Inferior parietal cortex (tissue), 1 donor: ENCODE measurements at regions not wholly inside any gene's neighbourhood (a gene's known extent, or its start where the extent isn't known, plus 50 kb on each side); places are given as distances from the start of the nearest gene placed in this dataset.
"Not testable (repeated sequence)": the region's sequence is repeated elsewhere in the genome, so short reads cannot be mapped to it uniquely, and the experiment has no call there.

Source experiments
- DNase-seq: peaks from one replicate; pipeline ENCODE4 v3.0.0-alpha.2; 2016; ENCODE audit errors: extremely low spot score

DNA sequence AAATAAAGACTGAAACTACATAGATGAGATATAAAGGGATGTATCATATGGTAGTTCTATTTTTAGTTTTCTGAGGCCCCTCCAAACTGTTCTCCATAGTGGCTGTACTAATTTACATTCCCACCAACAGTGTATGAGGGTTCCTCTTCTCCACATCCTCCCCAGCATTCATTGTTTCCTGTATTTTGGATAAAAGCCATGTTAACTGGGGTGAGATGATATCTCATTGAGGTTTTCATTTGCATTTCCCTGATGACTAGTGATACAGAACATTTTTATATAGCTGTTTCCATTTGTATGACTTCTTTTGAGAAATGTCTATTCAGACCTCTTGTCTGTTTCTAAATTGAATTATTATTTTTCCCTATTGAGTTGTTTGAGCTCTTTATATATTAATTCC lies 229.3 kb downstream of the RFPL4B start:
- no peak for DNase-seq

DNA sequence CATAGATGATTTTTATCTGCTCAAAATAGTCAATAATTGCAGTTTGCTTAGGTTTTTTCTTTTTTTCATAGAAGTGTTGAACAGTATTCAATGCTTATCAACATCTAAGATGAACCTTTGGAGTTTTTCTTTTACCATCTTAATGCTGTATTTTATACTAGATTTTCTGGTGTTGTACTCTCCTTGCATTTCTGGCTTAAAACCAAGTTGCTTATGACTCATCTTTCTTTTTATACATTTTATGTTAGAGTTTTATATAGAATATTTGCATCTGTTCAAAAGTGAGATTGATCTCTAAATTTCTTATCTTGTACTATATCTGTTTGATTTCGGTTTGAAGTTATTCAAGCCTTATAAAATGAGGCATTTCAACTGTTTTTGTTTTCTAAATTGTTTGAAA lies 232.5 kb downstream of the RFPL4B start:
- DNase-seq = peak; percentile 49

DNA sequence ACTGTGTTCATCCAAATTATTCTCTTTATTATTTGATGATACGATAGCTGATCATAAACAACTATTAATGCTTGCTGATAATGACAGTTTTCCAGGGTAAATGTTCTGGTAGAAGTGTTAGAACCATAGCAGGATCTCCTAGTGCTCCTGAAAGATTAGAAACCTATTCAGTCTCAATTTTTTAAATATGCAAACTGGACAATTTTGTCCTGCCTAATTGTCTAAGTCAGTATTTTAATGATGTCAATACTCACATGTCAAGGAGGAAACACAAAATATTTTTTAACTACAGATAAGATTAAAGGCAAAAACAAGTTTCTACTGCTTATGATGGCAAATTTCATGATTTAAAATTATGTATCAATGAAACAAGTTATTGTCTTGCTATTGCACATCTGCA lies 233.9 kb downstream of the RFPL4B start:
- no peak for DNase-seq

DNA sequence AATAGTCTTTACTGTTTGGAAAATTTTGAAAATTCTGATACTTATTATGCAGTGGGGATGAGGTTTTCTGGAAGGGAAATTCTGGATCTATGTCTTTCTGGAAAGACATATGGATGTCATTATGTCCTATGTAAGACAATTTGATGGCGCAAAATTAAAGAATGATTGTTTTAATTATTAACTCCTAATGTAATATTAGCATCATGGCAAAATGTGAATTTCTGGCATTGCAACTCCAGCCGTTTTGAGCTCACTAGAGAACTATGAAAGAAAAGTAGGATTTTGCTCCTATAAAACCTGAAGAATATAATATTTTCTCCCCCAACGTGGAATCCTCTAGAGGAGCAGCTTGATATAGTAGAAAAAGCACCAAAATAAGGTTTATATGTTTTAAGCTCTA lies 243.2 kb downstream of the RFPL4B start:
- no peak for DNase-seq

DNA sequence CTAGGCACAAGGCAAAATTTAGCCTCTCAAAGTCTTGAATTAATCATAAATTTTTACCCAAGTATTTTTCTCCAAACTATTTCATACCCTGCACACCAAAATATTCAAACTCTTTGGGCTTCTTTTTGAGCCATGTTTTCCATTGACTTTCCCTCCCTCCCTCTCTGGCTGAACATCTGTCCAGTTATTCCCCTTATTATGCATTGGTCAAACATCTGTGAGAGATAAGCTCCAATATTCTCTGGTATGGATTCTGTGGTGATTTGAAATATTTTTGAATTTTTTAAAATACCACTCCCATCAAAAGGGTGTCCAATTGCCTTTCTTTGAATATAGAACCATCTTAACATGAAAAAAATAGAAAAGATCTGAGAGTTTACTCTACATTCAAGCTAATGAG lies 244.2 kb downstream of the RFPL4B start:
- DNase-seq = no peak

DNA sequence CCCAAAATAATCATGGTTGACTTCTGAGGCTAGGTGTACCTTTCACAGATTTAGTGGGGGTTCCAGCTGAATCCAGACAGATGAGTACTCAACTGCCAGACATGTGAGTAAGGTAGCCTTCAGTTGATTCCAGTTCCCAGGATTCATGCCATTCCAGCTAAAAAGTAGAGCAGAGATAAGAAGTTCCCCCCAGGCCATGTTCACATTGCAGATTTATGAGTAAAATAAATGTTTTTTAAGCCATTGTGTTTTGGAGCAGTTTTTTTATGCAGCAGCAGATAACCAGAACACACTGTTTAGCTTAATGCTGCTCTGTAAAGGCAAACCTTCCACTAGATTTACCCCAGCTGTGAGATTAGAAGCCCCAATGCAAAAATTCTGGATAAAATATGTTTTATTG lies 245.0 kb downstream of the RFPL4B start:
- DNase-seq = no peak

DNA sequence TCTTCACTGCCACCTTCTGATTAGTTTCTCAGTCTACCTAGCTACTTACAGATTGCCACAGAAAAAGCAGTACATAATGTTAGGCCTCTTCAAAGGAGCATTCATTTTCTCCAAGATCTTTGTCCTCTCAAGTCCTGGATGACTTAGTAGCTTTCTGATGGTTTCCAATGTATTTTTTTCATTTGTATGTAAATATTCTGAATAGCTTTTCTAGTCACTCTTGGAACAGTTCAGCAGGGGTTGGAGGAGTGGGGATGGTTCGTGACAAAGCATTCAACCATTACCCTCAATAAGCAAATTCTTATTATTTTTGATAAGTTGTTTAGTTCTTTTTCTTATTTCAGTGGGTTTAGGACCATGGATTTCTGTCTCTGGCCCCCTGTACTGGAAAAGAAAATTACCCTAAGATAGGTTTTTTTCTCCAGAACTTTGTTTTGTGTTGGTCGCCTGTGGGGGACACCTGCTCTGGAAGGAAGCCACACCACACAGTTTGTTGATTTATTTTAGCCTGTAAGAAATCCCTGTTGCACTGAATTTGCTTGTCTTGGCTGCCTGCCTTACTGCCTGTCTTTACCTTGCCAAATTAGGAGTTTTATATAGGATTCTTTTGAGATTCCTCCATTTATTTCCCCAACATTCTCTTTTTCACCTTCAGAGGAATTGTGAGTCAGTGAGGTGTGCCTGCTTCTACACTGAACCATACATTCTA lies 247.9 kb downstream of the RFPL4B start:
- no peak for DNase-seq

DNA sequence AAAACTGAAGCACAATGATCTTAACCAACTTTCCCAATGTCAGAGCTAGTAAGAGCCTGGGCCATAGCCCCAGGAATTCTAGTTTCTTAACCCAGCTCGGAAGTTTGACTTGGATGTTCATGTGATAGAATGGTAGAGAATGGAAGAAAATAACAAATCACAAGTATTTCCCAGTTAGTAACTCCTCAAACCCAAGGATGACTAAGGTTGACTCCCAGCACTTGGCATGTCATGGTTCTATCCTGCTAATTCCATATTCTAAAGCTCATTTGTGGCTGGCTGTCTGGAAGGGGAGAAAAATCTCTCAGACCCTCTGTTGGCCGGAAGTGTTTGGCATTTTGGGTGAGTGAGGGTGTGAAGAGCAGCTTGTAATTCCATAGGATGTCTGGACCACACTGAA lies 248.7 kb downstream of the RFPL4B start:
- DNase-seq = no peak

DNA sequence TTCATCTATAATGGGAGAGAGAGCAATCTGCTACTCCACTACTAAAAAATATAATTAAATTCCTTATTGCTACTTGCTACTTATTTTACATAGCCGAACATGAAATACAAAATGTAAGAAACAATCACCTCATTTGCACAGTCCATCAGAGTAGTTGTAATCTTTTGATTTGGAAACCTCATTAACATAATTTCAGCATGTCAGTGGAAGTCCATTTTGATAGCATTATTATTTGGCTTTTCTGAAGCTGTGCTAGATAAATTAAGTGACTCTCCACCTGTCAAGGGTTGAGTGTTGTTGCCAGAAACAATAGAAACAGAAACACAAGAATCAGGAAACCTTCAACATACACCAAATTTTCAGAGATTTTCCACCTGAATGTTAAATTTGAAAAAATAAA lies 250.0 kb downstream of the RFPL4B start:
- DNase-seq = no peak

DNA sequence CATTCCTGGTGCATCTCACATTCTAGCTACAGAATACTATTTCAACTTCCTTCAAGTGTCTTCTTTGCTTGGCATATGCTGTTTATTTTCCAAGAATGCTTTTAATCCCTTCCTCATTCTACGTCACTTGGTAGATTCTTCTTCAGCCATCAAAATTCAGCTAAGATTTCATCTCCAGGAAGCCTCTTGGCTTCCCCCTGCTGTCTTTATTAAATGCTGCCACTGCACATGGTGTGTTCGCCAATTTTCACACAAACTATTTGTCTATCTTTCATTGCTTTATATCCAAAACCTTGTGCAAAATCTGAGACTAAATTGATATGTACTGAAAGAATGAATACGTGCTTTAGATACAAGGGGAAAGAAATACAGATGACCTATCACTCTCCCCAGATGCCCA lies 253.0 kb downstream of the RFPL4B start:
- no peak for DNase-seq

DNA sequence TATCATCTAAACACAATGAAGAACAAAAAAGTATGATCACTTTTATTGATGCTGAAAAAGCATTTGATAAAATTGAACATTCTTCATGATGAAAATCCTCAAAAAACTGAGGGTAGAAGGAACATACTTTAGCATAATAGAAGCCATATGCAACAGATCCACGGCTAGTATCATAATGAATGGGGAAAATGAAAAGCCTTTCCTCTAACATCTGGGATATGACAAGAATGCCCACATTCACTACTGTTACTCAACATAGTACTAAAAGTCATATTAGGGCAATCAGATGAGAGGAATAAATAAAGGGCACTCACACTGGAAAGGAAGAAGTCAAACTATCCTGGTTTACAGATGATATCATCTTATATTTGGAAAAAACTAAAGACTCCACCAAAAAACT lies 256.6 kb downstream of the RFPL4B start:
- no peak for DNase-seq

DNA sequence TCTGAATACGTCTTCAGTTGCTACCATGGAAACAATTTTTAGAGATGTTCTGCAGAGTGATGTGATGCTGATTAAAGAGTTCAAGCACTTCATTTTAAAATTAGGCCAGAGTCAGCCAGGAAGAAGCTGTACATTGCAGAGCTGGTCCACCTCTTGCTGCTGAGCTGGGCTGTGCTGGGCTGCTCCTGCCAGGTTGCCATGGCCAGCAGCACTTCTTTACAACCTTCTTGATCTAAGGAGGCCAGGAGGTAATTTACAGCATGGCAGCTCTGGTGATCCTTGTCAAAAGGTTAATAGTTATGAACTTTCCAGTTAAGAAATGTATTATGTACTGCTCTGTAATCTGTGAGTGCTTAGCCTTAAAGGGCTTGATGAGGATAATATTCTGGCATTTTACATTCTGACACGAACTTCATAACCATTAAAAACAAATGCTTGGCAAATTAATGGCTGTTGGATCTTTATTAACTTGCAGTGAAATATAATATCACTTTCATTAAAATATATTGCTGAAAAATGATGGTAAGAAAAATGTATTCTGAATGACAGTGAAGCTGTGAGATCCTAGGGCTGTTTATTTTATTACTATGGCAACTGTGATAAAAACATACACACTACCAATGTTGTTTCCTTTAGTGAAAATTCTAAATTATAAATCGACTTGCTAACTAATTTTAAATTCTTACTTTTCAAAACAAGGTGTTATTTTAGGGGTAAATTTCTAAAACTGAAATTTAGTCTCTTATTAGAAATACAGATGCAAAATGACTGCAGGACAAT lies 259.7 kb downstream of the RFPL4B start:
- no peak for DNase-seq

DNA sequence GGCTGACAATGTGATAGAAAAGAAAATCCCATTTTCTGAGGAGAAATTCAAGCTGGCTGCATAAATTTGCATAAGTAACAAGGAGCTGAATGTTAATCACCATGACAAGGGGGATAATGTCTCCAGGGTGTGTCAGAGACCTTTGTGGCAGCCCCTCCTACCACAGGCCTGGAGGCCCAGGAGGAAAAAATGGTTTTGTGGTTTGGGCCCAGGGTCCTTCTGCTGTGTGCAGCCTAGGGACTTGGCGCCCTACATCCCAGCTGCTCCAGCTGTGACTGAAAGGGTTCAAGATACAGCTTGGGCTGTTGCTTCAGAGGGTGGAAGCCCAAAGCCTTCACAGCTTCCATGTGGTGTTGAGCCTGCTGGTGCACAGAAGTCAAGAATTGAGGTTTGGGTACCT lies 261.8 kb downstream of the RFPL4B start:
- not testable (repeated sequence) for DNase-seq

DNA sequence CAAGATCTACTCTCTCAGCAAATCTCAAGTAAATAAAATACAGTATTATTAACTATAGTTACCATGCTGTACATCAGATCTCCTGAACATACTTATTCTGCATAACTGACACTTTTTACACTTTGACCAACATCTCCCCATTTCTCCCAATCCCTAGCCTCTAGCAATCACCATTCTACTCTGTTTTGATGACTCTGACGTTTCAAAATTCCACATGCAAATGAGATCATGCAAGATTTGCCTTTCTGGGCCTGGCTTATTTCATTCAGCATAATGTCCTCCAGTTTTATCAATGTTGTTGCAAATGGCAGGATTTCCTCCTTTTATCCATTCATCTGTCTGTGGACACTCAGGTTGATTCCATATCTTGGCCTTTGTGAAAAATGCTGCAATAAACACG lies 266.3 kb downstream of the RFPL4B start:
- no peak for DNase-seq

DNA sequence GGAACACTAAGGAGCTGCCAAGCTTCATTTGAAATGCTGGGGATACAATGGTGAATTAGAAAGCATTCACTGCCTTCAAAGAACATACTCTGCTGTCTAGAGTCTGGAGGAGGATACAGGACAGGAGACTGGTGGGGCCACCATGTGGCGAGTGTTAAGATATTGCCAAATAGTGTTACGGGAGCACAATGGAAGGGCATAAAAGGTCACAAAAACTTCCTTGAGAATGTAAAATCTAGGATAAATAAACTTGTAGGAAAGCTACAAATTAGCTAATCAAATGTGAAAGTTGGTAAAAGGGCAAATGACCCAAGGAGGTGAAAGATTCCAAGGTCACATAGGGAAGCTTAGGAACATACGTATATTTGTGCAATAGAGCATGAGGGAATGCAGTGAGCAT lies 271.7 kb downstream of the RFPL4B start:
- no peak for DNase-seq

DNA sequence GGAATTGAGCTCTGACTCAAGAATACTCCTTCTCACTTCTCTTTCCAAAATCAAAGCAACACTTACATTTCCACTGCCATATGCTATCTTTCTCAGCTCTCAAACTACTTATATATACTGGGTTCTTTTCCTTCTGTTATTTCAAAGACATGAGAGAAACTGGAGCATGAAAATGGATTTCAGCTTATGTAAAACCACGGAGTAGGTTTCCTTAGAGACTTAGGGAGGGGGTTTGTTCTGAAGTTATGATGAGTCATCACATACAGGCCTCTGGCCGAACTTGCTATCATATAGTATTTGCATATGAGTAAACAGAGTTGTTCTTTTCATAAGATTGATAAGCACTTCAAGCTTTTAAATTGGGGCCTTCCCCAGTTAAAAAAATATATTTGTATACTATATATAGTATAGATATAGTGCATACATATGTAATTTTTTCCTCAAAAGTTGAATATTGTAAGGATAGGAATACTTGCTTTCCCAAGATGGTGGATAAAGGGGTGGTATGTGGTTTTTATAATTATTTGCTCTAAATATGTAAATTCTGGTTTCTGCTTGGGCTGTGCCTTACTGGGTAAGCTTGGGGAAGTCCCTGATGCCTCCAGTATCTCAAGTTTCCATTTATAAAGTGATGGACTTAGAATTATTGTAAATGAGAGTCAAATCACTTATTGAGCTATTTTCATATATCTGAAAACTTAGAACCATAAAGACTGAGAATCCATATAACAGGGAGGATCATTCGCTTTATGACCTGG lies 273.9 kb downstream of the RFPL4B start:
- DNase-seq = peak; percentile 61

DNA sequence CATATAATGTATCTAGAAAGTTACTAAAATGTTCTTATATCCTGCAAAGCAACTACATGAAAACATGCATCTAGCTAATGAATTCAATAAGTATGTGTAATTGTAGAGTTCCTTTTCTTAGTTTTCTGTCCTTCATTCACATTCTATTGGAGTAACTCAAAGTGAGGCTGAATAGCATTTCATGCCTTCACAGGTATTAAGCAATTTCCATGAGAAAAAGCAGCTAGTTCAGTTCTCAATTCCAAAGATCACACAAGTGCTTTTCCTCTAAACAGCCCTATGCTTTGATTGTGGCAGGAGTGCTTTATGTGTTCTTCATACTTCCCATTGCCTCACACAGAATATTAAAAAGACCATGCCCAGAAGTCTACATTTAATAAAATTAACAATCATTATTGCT lies 274.9 kb downstream of the RFPL4B start:
- DNase-seq = no peak

DNA sequence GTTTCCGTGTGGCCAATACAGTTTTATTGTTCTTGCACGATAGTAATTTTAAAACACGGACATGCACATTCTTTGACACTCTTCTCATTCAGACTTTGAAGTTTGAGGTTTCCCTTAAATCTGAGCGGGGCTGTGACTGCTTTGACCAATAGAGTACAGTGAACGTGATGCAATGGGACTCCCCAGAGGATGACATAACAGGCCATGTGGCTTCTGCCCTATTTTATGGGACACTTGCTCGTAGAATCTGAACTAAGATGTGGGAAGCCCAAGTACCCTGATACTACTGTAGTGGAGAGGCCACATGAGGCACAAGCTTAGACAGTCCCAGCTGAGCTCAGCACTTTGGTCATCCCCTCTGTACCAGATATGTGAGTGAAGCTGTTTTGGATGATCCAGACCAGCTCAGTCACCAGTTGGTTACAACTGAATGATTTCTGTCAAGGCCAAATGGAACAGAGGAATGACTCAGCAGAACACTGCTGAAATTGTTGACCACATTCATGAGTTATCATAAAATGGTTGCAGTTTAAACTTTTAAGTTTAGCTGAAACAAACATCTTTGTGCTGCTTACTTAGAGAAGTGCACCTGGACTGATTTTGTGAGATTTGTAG lies 279.4 kb downstream of the RFPL4B start:
- no peak for DNase-seq

DNA sequence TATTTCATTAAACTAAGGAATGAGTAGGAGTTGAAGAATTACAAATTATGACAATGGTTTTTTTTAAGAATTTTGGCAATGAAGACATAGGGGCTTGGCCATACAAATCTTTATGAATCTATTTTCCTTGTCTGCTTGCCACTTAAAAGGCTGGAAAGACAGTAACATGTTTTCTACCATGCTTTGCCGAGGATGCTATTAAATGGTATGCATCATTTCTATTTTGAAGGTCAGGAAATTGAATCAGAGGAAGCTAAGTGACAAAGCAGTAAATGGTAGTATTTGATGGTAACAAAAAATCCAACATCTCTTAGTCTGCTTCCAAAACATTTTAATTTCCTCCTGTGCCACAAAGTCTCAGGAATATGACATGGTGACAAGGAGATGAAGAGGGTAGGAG lies 287.2 kb downstream of the RFPL4B start:
- no peak for DNase-seq

DNA sequence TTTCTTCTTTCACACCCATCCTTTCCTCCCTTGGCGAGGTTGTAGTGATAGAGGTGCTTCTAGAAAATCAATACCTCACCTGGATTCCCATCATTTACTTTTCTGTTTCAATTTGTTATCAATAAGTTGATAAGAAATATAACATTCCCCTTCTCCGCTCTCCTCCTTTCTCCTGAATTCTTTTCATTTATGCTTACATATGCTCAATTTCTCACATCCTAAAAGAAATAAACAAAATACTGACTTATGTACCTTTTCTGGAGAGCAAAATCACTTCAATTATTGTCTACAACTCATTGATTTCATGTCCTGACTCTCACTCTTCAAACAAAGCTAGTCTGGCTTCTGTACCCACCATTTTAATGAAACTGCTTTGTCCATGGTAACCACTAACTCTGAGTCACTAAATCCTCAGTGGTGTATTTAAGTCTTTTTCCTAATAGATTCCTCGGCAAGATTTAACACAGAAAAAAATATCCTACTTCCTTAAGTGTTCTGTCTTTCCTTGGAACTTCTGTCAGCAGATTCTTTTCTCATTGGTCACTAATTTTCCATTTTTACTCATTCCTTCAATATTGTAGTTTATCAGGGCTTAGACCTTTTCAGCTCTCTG lies 289.6 kb downstream of the RFPL4B start:
- DNase-seq = no peak

DNA sequence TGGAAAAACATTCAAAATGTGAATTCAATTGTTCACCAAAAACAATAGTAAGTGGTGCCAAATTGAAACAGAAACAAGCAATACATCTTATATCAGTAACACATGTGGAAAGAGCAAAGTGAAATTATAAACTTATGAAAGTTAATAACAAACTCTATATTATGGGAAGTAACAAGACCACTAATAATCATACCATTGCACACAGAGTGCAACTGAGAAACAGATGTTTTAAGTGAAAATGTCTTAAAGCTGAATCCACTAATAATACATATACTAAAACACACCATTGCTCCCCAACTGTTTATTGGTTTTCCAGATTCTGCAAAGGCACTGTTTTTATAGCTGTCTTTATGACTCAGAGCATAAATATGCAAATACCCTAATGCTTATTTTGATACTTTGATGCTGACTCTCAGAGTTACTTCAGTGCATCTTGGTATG lies 292.3 kb downstream of the RFPL4B start:
- no peak for DNase-seq

DNA sequence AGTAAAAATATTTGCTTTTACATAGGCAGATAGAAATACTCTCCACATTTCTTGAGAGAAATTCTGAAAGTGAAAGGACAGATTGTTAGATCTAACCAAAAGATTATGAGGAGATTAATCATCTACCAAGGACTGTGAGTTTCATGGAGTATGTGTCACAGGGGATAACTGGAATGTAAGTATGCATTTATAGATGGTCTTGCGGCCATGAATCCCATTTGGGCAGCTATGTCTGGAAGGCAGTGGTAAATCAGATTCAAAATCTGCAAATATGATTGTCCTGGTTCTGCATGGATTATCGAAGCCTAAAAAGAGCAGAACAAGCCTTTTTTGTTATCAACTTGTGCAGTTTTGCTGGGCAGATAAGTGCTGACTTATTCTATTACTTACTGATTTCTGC lies 293.8 kb downstream of the RFPL4B start:
- no peak for DNase-seq
